HepG2 (cell line): ENCODE measurements at regions not wholly inside any gene's neighbourhood (a gene's known extent, or its start where the extent isn't known, plus 50 kb on each side); places are given as distances from the start of the nearest gene placed in this dataset.

ENCODE experiments used
- CERS6 ChIP-seq: sonication (generic); formaldehyde crosslinking; IDR thresholded peaks from 2 replicates; pipeline ENCODE4 v1.5.0; 2020; ENCODE audit warnings: missing genetic modification reagents
- KLF13 ChIP-seq: sonication (generic); formaldehyde crosslinking; IDR thresholded peaks from 2 replicates; pipeline ENCODE4 v1.4.0; 2020; ENCODE audit warnings: mild to moderate bottlenecking, missing genetic modification reagents
- KLF6 ChIP-seq: IDR thresholded peaks from 2 replicates; pipeline ENCODE4 v1.8.0; 2016; ENCODE audit warnings: missing biosample characterization, missing genetic modification reagents
- TAF1 ChIP-seq: sonication (generic); formaldehyde crosslinking; IDR thresholded peaks from 2 replicates; pipeline ENCODE4 v1.4.0; 2020; ENCODE audit warnings: missing genetic modification reagents
- TGIF2 ChIP-seq: IDR thresholded peaks from 2 replicates; pipeline ENCODE4 v1.6.1; 2016; ENCODE audit warnings: control low read depth, missing compliant biosample characterization
- ZNF232 ChIP-seq: sonication (generic); formaldehyde crosslinking; IDR thresholded peaks from 2 replicates; pipeline ENCODE4 v1.4.0; 2020; ENCODE audit warnings: missing genetic modification reagents, borderline replicate concordance
- ZNF83 ChIP-seq: sonication (generic); formaldehyde crosslinking; IDR thresholded peaks from 2 replicates; pipeline ENCODE4 v1.4.0; 2020; ENCODE audit warnings: missing genetic modification reagents, mild to moderate bottlenecking, borderline replicate concordance
- TF ChIP-seq, protein P1 (sequence below): sonication (generic); formaldehyde crosslinking; IDR thresholded peaks from 2 replicates; pipeline ENCODE4 v1.5.0; 2020; ENCODE audit warnings: mild to moderate bottlenecking, missing genetic modification reagents, moderate library complexity
- TF ChIP-seq, protein P2 (sequence below): sonication (generic); formaldehyde crosslinking; IDR thresholded peaks from 2 replicates; pipeline ENCODE4 v1.4.0; 2020; ENCODE audit warnings: missing genetic modification reagents
- TF ChIP-seq, protein P3 (sequence below): IDR thresholded peaks from 2 replicates; pipeline ENCODE4 v1.6.1; 2012; ENCODE audit warnings: inconsistent platforms
- TF ChIP-seq, protein P4 (sequence below): sonication (generic); formaldehyde crosslinking; IDR thresholded peaks from 2 replicates; pipeline ENCODE4 v1.4.0; 2020; ENCODE audit warnings: missing genetic modification reagents

- TF ChIP-seq ZNF83 (CRISPR knock-in tag) (no peak), ZNF232 (CRISPR knock-in tag) (no peak), KLF6 (CRISPR knock-in tag) (no peak), TGIF2 (CRISPR knock-in tag) (no peak), TAF1 (CRISPR knock-in tag) (no peak), CERS6 (CRISPR knock-in tag) (no peak), KLF13 (CRISPR knock-in tag) (no peak)
- TF ChIP-seq, protein P1, sequence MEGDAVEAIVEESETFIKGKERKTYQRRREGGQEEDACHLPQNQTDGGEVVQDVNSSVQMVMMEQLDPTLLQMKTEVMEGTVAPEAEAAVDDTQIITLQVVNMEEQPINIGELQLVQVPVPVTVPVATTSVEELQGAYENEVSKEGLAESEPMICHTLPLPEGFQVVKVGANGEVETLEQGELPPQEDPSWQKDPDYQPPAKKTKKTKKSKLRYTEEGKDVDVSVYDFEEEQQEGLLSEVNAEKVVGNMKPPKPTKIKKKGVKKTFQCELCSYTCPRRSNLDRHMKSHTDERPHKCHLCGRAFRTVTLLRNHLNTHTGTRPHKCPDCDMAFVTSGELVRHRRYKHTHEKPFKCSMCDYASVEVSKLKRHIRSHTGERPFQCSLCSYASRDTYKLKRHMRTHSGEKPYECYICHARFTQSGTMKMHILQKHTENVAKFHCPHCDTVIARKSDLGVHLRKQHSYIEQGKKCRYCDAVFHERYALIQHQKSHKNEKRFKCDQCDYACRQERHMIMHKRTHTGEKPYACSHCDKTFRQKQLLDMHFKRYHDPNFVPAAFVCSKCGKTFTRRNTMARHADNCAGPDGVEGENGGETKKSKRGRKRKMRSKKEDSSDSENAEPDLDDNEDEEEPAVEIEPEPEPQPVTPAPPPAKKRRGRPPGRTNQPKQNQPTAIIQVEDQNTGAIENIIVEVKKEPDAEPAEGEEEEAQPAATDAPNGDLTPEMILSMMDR, result no peak
- TF ChIP-seq, protein P2, sequence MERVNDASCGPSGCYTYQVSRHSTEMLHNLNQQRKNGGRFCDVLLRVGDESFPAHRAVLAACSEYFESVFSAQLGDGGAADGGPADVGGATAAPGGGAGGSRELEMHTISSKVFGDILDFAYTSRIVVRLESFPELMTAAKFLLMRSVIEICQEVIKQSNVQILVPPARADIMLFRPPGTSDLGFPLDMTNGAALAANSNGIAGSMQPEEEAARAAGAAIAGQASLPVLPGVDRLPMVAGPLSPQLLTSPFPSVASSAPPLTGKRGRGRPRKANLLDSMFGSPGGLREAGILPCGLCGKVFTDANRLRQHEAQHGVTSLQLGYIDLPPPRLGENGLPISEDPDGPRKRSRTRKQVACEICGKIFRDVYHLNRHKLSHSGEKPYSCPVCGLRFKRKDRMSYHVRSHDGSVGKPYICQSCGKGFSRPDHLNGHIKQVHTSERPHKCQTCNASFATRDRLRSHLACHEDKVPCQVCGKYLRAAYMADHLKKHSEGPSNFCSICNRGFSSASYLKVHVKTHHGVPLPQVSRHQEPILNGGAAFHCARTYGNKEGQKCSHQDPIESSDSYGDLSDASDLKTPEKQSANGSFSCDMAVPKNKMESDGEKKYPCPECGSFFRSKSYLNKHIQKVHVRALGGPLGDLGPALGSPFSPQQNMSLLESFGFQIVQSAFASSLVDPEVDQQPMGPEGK (CRISPR knock-in tag), result no peak
- TF ChIP-seq, protein P3, sequence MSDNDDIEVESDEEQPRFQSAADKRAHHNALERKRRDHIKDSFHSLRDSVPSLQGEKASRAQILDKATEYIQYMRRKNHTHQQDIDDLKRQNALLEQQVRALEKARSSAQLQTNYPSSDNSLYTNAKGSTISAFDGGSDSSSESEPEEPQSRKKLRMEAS, result no peak
- TF ChIP-seq, protein P4, sequence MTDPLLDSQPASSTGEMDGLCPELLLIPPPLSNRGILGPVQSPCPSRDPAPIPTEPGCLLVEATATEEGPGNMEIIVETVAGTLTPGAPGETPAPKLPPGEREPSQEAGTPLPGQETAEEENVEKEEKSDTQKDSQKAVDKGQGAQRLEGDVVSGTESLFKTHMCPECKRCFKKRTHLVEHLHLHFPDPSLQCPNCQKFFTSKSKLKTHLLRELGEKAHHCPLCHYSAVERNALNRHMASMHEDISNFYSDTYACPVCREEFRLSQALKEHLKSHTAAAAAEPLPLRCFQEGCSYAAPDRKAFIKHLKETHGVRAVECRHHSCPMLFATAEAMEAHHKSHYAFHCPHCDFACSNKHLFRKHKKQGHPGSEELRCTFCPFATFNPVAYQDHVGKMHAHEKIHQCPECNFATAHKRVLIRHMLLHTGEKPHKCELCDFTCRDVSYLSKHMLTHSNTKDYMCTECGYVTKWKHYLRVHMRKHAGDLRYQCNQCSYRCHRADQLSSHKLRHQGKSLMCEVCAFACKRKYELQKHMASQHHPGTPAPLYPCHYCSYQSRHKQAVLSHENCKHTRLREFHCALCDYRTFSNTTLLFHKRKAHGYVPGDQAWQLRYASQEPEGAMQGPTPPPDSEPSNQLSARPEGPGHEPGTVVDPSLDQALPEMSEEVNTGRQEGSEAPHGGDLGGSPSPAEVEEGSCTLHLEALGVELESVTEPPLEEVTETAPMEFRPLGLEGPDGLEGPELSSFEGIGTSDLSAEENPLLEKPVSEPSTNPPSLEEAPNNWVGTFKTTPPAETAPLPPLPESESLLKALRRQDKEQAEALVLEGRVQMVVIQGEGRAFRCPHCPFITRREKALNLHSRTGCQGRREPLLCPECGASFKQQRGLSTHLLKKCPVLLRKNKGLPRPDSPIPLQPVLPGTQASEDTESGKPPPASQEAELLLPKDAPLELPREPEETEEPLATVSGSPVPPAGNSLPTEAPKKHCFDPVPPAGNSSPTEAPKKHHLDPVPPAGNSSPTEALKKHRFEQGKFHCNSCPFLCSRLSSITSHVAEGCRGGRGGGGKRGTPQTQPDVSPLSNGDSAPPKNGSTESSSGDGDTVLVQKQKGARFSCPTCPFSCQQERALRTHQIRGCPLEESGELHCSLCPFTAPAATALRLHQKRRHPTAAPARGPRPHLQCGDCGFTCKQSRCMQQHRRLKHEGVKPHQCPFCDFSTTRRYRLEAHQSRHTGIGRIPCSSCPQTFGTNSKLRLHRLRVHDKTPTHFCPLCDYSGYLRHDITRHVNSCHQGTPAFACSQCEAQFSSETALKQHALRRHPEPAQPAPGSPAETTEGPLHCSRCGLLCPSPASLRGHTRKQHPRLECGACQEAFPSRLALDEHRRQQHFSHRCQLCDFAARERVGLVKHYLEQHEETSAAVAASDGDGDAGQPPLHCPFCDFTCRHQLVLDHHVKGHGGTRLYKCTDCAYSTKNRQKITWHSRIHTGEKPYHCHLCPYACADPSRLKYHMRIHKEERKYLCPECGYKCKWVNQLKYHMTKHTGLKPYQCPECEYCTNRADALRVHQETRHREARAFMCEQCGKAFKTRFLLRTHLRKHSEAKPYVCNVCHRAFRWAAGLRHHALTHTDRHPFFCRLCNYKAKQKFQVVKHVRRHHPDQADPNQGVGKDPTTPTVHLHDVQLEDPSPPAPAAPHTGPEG (CRISPR knock-in tag), result no peak
Measured at GRCh38 chr6:22106961-22107360, 189.9 kb downstream of the PRL start.
